HepG2 (cell line): ENCODE measurements at regions not wholly inside any gene's neighbourhood (a gene's known extent, or its start where the extent isn't known, plus 50 kb on each side); places are given as distances from the start of the nearest gene placed in this dataset.

Experiments used
- ATAC-seq: fragments of 200-7000 bp; cut with Tn5 transposase; 3 replicates; pipeline ENCODE4 v1.9.1; 2020; ENCODE audit warnings: mild to moderate bottlenecking, moderate library complexity
- BruUV-seq: library from RNA; stranded (reverse); fragments of 400-500 nt; replicated peaks from 2 replicates; lab custom pipeline; 2021; lab: Mats Ljungman, UMichigan
- CTCF ChIA-PET: fragments of 300-600 bp; formaldehyde crosslinking; extraction: SDS; loops from one replicate; lab custom pipeline; 2021; ENCODE audit warnings: low total read pairs, inconsistent platforms, low intra/inter-chr PET ratio; lab: Yijun Ruan, JAX
- POLR2A ChIA-PET: fragments of 350-600 bp; sonication (Branson Sonifier 250); formaldehyde crosslinking; loops from one replicate; lab custom pipeline; 2020; ENCODE audit warnings: antibody characterized with exemption, inconsistent platforms; lab: Yijun Ruan, JAX
- DNase-seq: peaks from one replicate; pipeline ENCODE4 v3.0.0-alpha.2; 2015; ENCODE audit warnings: low spot score
- FAIRE-seq: peaks from 3 replicates; lab custom pipeline; 2011; peaks lifted over from hg19 to GRCh38; lab: Jason Lieb, UNC
- H2AFZ ChIP-seq: one replicate; pipeline ENCODE4 v1.6.1; 2011; ENCODE audit warnings: low read length, inconsistent platforms
- H3K27ac ChIP-seq: fragments of 300-600 bp; 3 replicates; pipeline ENCODE4 v1.8.0; 2011; ENCODE audit warnings: mixed run types, mild to moderate bottlenecking, mixed read lengths, low read length, inconsistent platforms; ENCODE audit not compliant: insufficient read depth; ENCODE audit errors: extremely low read length
- H3K27me3 ChIP-seq, 2 experiments: fragments of 200-600 bp in 1 of 2; 2 replicates in 1 of 2; 3 replicates in 1 of 2; pipeline versions ENCODE4 v1.6.0 to v1.8.0; 2011; ENCODE audit warnings: low read length in 2 of 2, mild to moderate bottlenecking in 2 of 2, moderate library complexity in 2 of 2, inconsistent platforms in 1 of 2; ENCODE audit not compliant: insufficient read depth in 2 of 2, control insufficient read depth in 1 of 2
- H3K36me3 ChIP-seq, 2 experiments: fragments of 200-600 bp in 1 of 2; replicated peaks in 1 of 2; 2 replicates in 1 of 2; 3 replicates in 1 of 2; pipeline versions ENCODE4 v1.5.1 to v1.8.0; 2011; ENCODE audit warnings: low read length in 2 of 2, inconsistent platforms in 1 of 2; ENCODE audit not compliant: insufficient read depth in 2 of 2, control insufficient read depth in 1 of 2
- H3K4me1 ChIP-seq: 2 replicates; pipeline ENCODE4 v1.5.1; 2012; ENCODE audit warnings: low read length, inconsistent platforms; ENCODE audit not compliant: insufficient read depth
- H3K4me2 ChIP-seq: 2 replicates; pipeline ENCODE4 v1.6.0; 2011; ENCODE audit warnings: low read depth, low read length, inconsistent platforms
- H3K4me3 ChIP-seq, 3 experiments: fragments of 200-600 bp in 1 of 3; sonication (generic), shearing (Covaris generic) in 1 of 3; replicated peaks in 1 of 3; 2 replicates each; pipeline ENCODE4 v1.5.1; 2011 to 2016; ENCODE audit warnings: low read length in 3 of 3, inconsistent platforms in 2 of 3, low read depth in 2 of 3, mild to moderate bottlenecking in 2 of 3, control low read depth in 1 of 3, mixed read lengths in 1 of 3; ENCODE audit not compliant: insufficient read depth in 1 of 3
- H3K79me2 ChIP-seq: one replicate; pipeline ENCODE4 v1.6.1; 2011; ENCODE audit warnings: low read length, inconsistent platforms; ENCODE audit not compliant: insufficient read depth
- H3K9ac ChIP-seq: 2 replicates; pipeline ENCODE4 v1.6.0; 2011; ENCODE audit warnings: mild to moderate bottlenecking, low read depth, low read length, inconsistent platforms; ENCODE audit not compliant: insufficient read depth
- H3K9me3 ChIP-seq: 2 replicates; pipeline ENCODE4 v1.5.1; 2012; ENCODE audit warnings: mild to moderate bottlenecking, low read length
- H4K20me1 ChIP-seq: 2 replicates; pipeline ENCODE4 v1.6.0; 2011; ENCODE audit warnings: inconsistent platforms, mild to moderate bottlenecking, low read length, moderate library complexity; ENCODE audit not compliant: insufficient read depth
- GMEB1 ChIP-seq: sonication (generic); formaldehyde crosslinking; IDR thresholded peaks from 2 replicates; pipeline ENCODE4 v1.5.1; 2020; ENCODE audit warnings: missing genetic modification reagents, mild to moderate bottlenecking, borderline replicate concordance
- PRDM4 ChIP-seq: sonication (generic); formaldehyde crosslinking; IDR thresholded peaks from 2 replicates; pipeline ENCODE4 v1.9.0; 2021; ENCODE audit warnings: missing genetic modification reagents, borderline replicate concordance
- SSRP1 ChIP-seq: IDR thresholded peaks from 2 replicates; pipeline ENCODE4 v1.6.1; 2016; ENCODE audit warnings: control low read depth
- ZNF10 ChIP-seq: sonication (generic); formaldehyde crosslinking; IDR thresholded peaks from 2 replicates; pipeline ENCODE4 v1.4.0; 2020; ENCODE audit warnings: mild to moderate bottlenecking, low read depth, missing genetic modification reagents, borderline replicate concordance
- ZNF547 ChIP-seq: sonication (generic); formaldehyde crosslinking; IDR thresholded peaks from 2 replicates; pipeline ENCODE4 v1.5.1; 2020; ENCODE audit warnings: mild to moderate bottlenecking, missing genetic modification reagents
- WGBS: methylation state at CpG from one replicate; pipeline ENCODE4 v1.1.6; 2017; ENCODE audit warnings: low lambda C conversion rate; 5-methylcytosine and 5-hydroxymethylcytosine counted together
- in situ Hi-C: cut with HindIII; loops from 2 replicates; pipeline ENCODE4 v1.10.0; 2017; ENCODE audit warnings: low pct_unique_long_range_greater_than_20kb; ENCODE audit not compliant: extremely low pct_ligation_motif_present
- intact Hi-C: fragments of 100-400 bp; cut with micrococcal nuclease; formaldehyde crosslinking; loops from one replicate; pipeline ENCODE4 v1.10.0; 2022; ENCODE audit not compliant: unreplicated experiment

- Histone ChIP-seq H3K4me1 (peaks cover 18% of the 10 kb centered on the region), H3K27ac (no peak overlapping the region), H3K27me3 (no peaks in the 10 kb centered on the region), H3K9me3 (no peaks in the 10 kb centered on the region), H4K20me1 (no peaks in the 10 kb centered on the region), H2AFZ (no peak overlapping the region), H3K4me3 (no peak overlapping the region), H3K9ac (no peak overlapping the region), H3K4me2 (no peak overlapping the region), H3K36me3 (no peaks in the 10 kb centered on the region), H3K79me2 (no peaks in the 10 kb centered on the region)
- POLR2A ChIA-PET = no interaction called here
- WGBS = 14% methylated on average over 11 of the region's 11 CpGs
- TF ChIP-seq ZNF10 (no peak), SSRP1 (CRISPR knock-in tag) (no peak), GMEB1 (CRISPR knock-in tag) (no peak), PRDM4 (no peak), ZNF547 (CRISPR knock-in tag) (no peak)
- no TSS peak for BruUV-seq
- intact Hi-C loops (no loop called here), in situ Hi-C loops (no loop called here)
- ATAC-seq (no peak), FAIRE-seq (no peak), DNase-seq (no peak)
- CTCF ChIA-PET = no interaction called here
These were observed 199.8 kb upstream of the GATB start for GRCh38 chr4:151960449-151961230.
